Fibroblast of peridontal ligament (primary cell): ENCODE measurements at regions not wholly inside any gene's neighbourhood (a gene's known extent, or its start where the extent isn't known, plus 50 kb on each side); places are given as distances from the start of the nearest gene placed in this dataset.

ENCODE experiments used
- DNase-seq: peaks from one replicate; pipeline ENCODE4 v3.0.0-alpha.2; 2010; ENCODE audit errors: extremely low read depth

GRCh38 chr5:97714424-97714823 is 531.4 kb upstream of the RIOK2 start:
- no peak for DNase-seq

- DNase-seq, result no peak
Observed at GRCh38 chr5:97726106-97726505, 543.1 kb upstream of the RIOK2 start.

- DNase-seq, result peak; percentile 16
Observed at GRCh38 chr5:97728920-97729319, 545.9 kb upstream of the RIOK2 start.

- no peak for DNase-seq
Observed at GRCh38 chr5:97729938-97730337, 546.9 kb upstream of the RIOK2 start.

- peak; percentile 71 for DNase-seq
Observed at GRCh38 chr5:97735209-97735608, 552.2 kb upstream of the RIOK2 start.

GRCh38 chr5:97737608-97738007 is 554.6 kb upstream of the RIOK2 start:
- no peak for DNase-seq

- no peak for DNase-seq
Observed at GRCh38 chr5:97745817-97746216, 562.8 kb upstream of the RIOK2 start.

- peak; percentile 16 for DNase-seq
Observed at GRCh38 chr5:97750576-97750975, 567.5 kb upstream of the RIOK2 start.

- DNase-seq, result peak; percentile 6
Observed at GRCh38 chr5:97751540-97751939, 568.5 kb upstream of the RIOK2 start.

- DNase-seq, result peak; percentile 34
Observed at GRCh38 chr5:97752871-97753270, 569.8 kb upstream of the RIOK2 start.

- DNase-seq, result no peak
Observed at GRCh38 chr5:97762483-97762882, 579.4 kb upstream of the RIOK2 start.

GRCh38 chr5:97764700-97765099 is 581.7 kb upstream of the RIOK2 start:
- peak; percentile 84 for DNase-seq

- DNase-seq, result peak; percentile 82
Observed at GRCh38 chr5:97778451-97778850, 595.4 kb upstream of the RIOK2 start.

GRCh38 chr5:97788369-97788768 is 605.3 kb upstream of the RIOK2 start:
- DNase-seq, result no peak

GRCh38 chr5:97797994-97798451 is 615.0 kb upstream of the RIOK2 start:
- no peak for DNase-seq

GRCh38 chr5:97801461-97801860 is 618.4 kb upstream of the RIOK2 start:
- no peak for DNase-seq

GRCh38 chr5:97820138-97820537 is 637.1 kb upstream of the RIOK2 start:
- no peak for DNase-seq

- DNase-seq, result no peak
Observed at GRCh38 chr5:97832645-97833296, 649.7 kb upstream of the RIOK2 start.

- no peak for DNase-seq
Observed at GRCh38 chr5:97834561-97834960, 651.5 kb upstream of the RIOK2 start.

- no peak for DNase-seq
Observed at GRCh38 chr5:97835112-97835511, 652.1 kb upstream of the RIOK2 start.

GRCh38 chr5:97836816-97837215 is 653.8 kb upstream of the RIOK2 start:
- no peak for DNase-seq

GRCh38 chr5:97838214-97838613 is 655.2 kb upstream of the RIOK2 start:
- peak; percentile 99 for DNase-seq

- DNase-seq, result peak; percentile 19
Observed at GRCh38 chr5:97839341-97840086, 656.5 kb upstream of the RIOK2 start.
